HG03571 (cell line): ENCODE measurements at regions not wholly inside any gene's neighbourhood (a gene's known extent, or its start where the extent isn't known, plus 50 kb on each side); places are given as distances from the start of the nearest gene placed in this dataset.

Experiments used
- ATAC-seq: cut with Tn5 transposase; IDR thresholded peaks from one replicate; pipeline ENCODE4 v1.9.1; 2021; ENCODE audit not compliant: unreplicated experiment

GRCh38 chr6:84280639-84281038 lies 53.2 kb upstream of the CEP162 start:
- ATAC-seq, result no peak

GRCh38 chr6:84280030-84280429 lies 52.6 kb upstream of the CEP162 start:
- no peak for ATAC-seq

- ATAC-seq, result no peak
Observed at GRCh38 chr6:84278321-84278998, 51.0 kb upstream of the CEP162 start.
